ENCODE measurements at regions not wholly inside any gene's neighbourhood (a gene's known extent, or its start where the extent isn't known, plus 50 kb on each side); places are given as distances from the start of the nearest gene placed in this dataset.
A peak's percentile ranks its signal among the peaks of the same experiment; 100 is the strongest.

DNA sequence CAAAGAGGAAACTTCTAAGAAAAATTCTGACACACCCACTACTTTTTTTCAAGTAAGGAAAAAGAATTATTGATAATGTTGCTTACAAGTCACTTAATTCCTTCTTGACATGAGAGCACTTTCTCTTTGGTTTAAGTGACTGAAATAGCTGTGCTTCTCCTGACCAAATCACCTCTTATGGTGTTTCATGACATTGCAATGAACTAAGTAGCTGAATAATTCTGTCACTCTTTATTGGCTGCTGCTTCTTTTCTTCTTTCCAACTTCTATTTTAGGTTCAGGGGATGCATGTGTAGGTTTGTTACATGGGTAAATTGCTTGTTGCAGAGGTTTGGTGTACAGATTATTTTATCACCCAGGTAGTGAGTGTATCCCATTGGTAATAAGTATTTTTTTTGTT is 447.6 kb upstream of the NETO1 start:
- DNase-seq = no peak

DNA sequence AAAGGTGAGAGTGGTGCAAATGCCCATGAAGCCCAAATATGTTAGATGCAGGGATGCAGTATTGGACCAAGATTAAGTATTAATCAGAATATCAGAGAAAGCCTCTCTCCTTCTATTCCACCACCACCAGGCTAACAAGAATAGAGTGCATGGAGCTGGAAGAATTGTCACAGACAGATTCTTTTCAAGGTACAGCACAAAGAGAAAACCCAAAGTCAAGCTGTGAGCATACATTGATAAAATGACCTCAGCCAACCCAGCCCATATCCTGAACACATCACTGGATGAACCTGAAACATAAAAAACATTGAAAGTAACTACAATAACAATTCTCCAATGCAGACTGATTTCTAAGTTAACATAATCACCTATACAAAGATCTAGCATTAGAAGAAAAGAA is 445.7 kb upstream of the NETO1 start:
- DNase-seq = no peak

DNA sequence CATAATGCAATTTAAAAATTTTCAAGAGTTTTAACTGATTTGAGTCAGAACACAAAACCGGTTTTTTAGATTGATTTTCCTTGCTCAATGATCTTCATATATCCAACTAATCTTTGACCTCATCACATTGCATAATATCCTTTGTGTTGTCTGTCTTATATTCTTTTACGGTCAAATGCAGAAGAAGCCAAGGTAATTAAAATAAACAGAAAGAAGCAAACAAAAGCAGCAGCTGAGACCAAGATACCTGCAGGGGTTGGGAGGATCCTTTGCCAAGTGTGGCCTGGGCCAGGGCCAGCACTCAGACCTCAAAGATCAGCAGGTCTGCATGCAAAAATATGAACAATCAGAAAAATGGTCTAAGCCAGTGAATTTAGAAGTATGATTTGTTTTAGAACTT is 428.9 kb upstream of the NETO1 start:
- no peak for DNase-seq

DNA sequence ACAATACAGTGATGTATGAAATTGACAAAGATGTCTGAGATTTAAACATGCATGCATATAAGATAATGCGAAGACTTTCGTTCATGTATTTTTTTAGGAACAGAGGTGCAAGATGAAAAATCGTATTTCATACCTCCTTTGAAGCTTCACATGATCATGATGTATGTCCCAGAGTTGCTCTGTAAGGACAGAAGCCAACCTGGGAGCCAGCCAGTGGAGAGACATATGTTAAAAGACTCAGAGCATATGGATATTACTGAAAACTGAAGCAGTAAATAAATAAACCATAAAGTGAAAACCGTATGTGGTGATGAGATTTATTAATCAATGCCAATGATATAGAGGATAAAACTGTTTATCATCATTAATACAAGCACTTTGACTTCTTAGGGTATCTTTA is 424.4 kb upstream of the NETO1 start:
- no peak for DNase-seq

DNA sequence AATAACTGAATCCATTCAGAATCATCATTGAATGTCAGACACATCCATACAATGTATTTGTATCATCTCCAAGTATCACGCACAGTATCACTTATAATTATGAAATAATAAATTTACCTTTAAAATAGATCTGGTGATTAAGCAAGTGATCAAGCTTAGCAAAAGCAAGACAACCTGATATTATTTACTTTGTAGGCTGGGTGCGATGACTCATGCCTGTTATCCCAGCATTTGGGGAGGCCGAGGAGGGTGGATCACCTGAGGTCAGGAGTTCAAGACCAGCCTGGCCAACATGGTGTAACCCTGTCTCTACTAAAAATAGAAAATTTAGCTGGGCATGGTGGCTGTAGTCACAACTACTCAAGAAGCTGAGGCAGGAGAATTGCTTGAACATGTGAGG is 421.0 kb upstream of the NETO1 start:
- no peak for DNase-seq

DNA sequence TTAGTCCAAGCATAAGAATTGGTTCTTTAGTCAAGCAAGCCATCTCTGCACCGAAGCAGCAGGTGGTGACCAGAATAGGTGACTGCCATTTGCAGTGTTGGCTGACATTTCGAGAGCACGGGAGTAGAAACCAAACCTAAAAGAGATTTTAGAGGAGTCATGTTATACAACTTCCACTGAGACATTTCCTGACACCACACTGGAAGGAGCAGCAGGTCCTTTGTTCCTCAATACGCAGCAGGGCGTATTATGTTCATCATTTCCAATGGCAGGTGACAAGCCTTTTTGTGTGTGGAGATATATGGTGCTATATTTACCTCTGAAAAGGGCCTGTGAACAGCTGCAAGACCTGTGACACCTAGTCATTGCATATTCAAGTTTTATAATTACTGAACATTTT is 418.8 kb upstream of the NETO1 start:
- DNase-seq = no peak

DNA sequence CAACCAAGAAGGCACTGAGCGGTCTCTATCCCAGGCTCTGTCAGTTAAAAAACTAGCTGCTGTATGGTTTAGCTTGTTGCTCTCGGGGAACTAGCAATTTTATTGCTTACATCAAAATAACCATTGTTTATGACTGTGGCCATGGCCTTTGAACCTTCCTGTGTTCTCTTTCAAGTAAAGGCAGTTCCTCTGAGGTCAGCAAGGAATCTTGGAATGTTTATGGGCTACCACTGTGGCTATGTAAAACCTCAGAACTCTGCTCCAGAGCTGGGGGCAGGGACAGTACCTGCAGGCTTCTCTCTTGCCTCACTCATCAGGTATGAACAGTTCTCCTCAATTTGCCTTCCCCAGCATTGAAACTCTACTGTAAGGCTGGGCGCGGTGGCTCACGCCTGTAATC is 416.0 kb upstream of the NETO1 start:
- DNase-seq = peak; percentile 35

DNA sequence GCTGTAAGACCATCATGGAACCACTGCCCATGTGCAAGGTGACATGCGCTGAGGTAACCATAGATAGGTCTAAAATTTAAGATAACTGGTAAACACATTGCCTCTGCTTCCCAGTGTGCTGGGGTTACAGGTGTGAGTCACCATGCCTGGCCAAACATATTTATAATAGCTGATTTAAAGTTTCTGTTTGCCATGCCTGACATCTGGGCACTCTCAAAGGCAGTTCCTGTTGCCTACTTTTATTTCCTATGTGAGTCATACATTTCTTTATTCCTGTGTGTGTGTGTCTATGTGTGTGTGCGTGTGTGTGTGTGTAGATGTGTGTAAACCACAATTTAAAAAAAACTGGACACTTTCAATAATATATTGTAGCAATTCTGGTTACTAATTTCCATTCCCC is 415.2 kb upstream of the NETO1 start:
- DNase-seq = no peak

DNA sequence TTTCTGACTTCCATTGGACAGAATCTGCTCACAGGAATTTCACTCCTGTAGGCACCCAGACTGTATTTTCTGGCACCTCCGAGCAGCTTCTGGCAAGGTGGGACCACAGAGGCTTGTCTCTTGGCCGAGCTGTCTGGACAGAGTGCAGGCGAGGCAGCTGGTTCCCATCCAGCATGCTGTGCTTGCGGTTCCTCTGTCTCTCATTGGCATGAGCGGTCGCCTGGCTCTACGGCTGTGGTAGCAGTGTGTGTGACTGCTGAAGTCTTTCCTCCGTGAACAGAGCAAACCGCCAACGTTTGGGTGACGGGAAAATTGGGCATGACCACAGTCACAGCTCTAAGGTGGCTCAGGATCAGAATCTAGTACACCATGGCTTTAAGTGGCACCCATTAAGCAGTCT is 411.7 kb upstream of the NETO1 start:
- DNase-seq = no peak

DNA sequence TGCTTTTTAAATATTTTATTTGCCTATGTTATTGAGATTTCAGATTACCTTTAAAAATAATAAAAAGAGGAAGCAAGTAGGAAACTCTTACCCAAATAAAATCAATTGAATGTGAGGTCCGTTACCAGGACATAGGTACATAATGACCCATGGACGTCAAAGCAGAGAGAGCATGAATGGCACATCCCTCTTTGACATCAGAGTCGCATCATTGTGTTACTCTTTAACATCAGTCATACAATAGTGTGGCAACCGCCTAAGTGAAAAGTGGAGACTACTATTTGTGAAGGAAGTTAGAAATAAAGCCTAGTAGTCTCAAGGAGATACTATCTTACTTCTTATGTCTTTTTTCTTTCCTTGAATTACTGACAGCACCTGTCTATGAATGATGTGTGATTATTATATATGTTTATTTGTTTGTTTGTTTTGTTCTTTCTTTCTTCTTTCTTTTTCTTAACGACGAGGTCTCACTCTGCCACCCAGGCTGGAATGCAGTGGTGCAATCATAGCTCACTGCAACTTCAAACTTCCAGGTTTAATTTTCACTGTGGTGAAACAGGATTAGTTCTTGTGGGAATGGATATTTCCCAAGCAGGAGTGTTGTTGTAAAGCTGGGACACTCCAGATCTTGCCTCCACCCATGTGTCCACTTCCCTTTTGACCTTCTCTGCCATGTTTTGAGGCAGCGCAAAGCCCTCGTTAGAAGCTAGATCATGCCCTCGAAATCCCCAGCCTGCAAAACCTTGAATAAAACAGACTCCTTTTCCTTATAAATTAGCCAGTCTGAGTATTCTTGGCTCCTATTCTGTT is 407.2 kb upstream of the NETO1 start:
- DNase-seq = no peak

DNA sequence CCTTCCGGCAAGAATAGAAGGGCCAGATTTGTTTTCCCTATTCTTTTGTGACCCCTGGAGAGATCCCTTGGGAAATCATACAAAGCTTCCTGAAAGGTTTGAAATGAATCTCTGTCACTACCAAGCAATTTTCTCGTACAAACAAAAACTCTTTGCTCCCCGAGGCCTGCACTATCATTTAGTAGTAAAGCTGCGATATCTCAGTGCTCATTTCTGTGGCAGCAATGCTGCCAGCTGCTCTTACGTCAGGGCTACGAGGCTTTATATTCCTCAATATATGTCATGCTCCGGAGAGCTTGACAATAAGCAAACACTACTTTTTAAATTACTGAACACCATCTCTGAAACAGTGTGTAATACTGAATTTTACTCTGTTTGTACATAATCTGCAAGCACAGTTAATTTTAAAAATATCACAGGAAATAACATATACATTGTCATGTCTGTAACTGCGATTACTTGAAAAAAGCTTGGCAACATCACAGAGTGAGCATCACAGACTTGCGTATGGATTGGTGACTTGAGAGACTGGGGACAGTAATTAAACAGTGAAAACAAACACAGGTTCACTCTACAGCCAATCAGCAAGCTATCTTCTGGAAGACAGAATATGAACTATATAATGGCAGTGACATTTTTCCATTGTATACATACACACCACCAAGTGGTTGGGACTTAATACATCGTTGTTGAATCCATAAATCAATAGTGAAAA is 403.3 kb upstream of the NETO1 start:
- no peak for DNase-seq

DNA sequence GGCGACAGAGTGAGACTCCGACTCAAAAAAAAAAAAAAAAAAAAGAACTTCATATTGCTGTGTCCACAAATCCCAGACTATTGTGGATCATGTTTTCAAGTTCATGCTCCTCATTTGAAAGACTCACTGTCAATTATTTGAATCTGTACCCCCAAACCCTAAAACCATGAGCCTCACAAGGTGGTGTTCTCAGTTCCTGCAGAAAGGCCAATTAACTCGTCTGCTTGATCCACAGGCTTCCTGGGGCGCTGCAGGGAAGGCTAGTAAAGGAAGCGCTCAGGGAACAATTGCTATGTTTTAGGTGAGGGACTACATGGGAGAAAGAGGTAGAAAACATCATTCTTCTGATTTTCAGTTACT is 396.8 kb upstream of the NETO1 start:
- no peak for DNase-seq

DNA sequence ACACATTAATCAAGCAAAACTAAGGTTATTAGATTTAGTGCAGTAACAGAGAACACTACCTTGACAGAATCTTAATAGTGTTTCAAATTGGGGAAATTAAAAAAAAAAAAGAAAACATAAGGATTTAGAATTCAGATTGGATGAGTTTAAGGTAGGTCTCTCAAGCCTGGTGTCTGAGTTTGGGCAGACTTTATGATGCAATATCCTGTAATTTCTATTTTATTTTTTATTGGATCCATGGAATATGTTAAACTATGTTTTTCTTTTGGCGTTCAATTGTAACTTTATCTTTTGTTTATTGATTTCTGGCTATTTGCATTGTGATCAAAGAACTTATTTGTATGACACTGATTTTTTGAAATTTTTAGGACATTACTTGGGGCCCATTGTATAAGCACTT is 394.1 kb upstream of the NETO1 start:
- no peak for DNase-seq

DNA sequence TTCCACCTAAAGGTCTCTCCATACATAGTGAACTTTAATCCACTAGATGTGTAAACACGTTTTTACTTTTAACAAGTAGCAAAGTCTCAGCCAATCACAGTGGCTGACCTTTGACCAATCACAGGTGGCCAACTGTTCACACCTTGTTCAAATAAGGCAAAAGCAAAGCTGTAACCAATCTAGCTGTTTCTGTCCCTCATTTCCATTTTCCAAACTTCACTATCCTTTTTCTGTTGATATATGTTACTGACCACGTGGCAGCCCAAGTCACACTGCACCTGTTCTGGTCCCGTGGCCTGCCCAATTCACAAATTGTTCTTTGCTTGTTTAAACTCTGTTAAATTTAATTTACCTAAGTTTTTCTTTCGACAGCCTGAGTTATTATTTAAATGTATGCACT is 393.5 kb upstream of the NETO1 start:
- DNase-seq = no peak

DNA sequence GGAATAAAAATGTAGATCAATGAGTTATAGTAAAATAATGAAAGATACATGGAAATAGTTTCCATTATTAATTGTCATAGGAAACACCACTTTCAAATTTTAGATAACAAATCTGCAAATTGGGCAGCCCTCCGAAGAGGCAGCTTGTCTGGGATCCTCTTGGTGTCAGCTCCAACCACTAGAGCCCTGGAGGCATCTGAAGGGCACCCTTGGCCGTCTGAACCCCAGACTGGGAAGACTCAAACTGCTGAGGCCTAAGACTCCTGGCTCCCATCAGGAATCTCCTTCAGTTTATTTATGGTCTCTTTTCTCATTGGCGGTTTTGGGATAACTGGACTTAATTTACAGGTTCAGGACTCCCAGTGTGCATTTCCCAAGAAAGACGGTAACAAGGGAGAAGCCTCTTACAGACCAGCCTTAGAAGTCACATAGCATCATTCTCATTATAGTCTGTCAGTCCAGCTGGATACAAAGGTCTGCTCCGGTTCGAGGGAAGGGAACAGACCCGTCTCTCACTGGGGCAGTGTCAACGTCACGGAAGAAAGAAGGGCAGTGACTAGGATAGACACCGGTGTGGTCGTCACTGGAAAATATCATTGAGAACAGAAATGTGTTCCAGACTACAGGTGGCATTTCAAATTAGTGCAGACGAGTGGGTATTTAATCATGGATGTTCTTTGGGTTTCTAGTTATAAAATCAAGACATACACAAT is 390.7 kb upstream of the NETO1 start:
- no peak for DNase-seq

DNA sequence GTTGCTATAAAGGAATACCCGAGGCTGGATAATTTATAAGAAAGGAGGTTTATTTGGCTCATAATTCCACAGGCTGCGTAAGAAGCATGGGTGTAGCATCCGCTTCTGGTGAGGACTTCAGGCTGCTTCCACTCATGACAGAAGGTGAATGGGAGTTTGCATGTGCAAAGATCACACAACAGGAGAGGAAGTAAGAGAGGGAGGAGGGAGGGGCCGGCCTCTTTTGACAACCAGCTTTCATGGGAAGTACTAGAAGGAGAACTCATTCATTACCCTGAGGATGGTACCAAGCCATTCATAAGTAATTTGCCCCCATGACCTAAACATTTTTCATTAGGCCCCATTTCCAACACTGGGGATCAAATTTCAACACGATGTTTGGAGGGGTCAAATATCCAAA is 386.8 kb upstream of the NETO1 start:
- no peak for DNase-seq

DNA sequence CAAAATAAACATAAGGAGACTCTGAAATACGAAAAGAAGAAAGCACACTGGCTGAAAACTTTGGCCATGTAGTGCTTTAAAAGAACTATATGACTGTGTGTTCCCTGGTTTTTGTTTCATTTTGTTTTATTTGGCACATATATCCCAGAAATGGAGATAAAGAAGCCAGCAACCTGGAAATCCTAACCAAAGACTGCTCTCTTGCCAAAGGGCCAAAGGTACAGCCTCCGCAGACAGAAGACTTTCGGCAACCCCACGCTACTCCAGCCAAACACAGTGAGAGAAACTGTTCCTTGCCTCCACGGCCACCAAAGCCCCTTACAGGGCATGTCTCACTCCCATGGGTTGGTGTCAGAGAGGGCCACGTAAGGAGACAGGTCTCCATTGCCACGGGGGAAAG is 381.2 kb upstream of the NETO1 start:
- DNase-seq = no peak

DNA sequence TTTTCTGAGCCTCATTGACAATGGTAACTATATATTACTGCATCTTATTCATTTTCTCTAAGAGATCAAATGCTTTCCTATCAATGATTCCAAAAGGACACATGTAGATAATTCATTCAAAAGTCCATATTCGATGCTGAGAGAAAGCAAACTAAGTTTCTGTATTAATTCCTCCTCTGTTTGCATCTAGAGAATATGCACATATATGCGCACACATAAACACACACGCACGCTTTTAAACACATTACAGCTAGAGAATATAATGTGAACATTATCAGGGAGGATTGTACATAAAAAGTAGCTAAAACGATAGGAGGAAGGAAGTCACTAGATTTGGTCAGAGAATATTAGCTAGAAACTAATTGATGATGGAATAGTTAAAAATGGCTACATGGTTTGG is 379.0 kb upstream of the NETO1 start:
- DNase-seq = no peak

DNA sequence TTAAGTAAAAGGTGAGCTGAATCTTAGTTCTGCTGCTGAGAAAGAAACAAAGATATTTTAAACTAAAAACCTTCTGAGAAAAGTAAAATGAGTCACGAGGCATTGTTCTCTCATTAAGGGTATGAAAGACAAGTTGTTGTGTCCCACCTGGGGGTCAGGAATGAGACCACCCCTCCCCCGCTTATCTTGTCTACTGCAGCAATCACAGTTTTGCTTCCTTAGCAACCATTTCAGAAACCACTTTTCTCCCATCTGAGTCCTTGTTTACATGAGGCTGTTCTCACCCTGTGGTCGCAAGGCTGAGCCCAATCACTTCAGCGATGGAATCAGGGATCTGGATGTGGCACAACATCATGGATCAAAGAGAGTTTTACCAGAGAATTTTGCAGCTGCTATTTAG is 377.6 kb upstream of the NETO1 start:
- DNase-seq = no peak

DNA sequence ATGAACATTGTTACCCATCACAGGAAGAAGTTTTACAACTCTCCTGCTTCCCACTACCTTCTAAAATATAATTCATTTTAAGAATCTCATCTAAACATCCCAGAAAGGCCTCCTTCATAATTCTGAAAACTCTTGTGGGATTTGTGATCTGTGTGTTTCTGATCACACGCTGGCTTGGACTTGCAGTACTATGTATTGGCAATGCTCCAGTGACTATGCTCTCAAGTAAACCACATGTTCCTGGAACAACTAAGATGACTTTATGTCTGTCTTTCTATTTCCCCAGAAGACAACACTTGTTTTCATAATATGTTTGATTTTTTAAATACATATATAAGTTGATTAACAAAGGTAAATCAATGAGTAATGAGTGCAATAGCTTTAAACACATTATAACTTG is 376.6 kb upstream of the NETO1 start:
- DNase-seq = no peak

DNA sequence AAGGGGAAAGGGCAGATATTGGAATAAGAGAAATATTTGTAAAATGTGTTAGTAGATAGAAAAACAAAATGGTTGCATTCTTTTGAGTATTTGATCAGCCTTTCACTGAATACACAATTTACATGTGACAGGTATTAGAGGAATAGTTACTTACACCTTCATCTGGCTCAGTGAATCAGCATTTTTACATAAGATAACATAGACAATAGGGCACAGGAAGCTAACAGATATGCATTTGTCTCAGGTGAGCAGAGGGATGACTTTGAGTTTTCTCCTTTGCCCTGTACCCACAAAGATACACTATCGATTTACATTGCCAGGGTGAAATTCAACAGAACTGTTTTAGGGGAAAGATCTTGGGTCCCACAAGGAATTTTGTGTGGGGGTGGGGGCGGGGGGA is 373.1 kb upstream of the NETO1 start:
- no peak for DNase-seq

DNA sequence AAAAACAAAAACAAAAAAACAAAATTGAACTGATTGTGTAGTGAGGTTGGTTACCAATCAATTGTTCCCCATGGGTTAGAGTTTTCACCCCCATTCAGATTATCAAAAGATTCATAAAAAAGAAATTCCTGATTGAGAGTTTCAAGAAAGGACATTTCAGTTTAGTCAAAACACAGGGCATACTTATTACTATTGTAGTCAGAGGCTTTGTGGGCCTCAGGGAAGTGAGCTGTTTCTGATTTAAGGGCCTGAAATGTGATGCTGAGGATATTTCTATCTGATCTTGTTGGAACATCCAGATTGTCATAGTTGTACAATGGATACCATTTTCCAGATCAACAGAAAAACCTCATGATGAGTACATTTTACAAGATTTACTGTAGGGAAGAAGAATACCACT is 368.1 kb upstream of the NETO1 start:
- DNase-seq = no peak

DNA sequence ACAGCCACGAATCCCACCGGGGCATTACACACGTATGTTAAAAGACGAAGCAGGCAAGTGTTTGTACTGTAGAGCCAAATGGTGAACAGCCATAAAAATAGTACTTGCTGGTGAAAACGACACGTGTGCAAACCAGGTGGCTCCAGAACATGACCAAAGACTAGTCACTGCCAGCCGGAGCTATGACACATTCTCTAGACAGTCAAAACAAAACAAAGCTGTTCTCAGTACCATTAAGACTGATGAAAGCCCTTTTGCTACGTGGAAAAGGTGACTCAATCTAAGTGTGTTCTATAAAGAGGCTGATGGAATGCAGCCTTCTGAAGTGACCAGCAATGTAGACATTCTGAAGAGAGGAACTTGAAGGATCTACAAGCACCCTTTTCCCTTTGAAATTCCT is 367.7 kb upstream of the NETO1 start:
- DNase-seq = no peak

All from renal pelvis (tissue), 1 donor.